Retinal pigment epithelial cell (primary cell): ENCODE measurements at regions not wholly inside any gene's neighbourhood (a gene's known extent, or its start where the extent isn't known, plus 50 kb on each side); places are given as distances from the start of the nearest gene placed in this dataset.

ENCODE experiments used
- DNase-seq: peaks from one replicate; pipeline ENCODE4 v3.0.0-alpha.2; 2010; ENCODE audit warnings: low read depth
- H3K4me3 ChIP-seq: 2 replicates; pipeline ENCODE4 v1.5.1; 2011; ENCODE audit warnings: mild to moderate bottlenecking, low read length, control low read depth, moderate library complexity
- TF ChIP-seq, protein P1 (sequence below): conservative IDR thresholded peaks from 2 replicates; pipeline ENCODE4 v1.5.1; 2011; ENCODE audit warnings: low read depth, low read length, control low read depth, inconsistent platforms

DNA sequence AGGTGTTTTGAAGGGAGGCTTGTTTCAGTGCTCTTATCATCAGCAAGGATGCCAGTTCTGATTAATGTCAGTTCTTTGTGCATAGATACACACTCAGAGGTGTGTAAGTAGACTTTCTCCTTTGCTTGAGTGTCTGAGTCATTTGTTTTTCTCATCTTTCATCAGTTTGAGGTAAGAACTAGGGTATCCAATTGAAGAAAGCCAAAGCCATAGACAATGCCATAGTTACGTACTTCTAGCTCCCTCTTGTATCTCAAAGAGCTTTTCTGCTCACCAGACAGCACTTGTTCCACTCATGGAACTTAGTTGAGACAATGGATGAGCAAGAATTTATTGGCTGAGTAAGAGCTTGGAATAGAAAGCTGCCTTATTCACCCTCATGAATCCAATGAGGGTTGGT, 520.1 kb downstream of the PIK3C3 start:
- H3K4me3 ChIP-seq = no peak overlapping the region

DNA sequence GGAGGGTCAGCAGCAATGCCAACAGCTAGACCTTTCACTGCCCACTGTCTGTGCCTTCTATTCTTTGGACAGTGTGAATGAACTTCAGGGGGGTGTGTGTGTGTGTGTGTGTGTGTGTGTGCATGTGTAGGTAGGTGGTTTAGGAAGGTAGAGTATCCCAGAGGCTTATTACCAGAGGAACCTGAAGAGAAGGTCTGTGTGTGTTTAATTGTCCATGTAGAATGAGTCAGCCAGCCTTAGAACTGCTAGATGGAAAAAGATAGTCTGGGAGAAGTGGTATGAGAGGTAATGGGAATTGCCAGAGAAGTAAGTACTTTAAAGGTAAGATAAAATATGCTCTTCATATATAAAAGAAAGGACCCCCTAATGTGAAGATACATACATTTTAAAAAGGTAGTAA, 522.2 kb downstream of the PIK3C3 start:
- no peak for DNase-seq
- TF ChIP-seq, protein P1, sequence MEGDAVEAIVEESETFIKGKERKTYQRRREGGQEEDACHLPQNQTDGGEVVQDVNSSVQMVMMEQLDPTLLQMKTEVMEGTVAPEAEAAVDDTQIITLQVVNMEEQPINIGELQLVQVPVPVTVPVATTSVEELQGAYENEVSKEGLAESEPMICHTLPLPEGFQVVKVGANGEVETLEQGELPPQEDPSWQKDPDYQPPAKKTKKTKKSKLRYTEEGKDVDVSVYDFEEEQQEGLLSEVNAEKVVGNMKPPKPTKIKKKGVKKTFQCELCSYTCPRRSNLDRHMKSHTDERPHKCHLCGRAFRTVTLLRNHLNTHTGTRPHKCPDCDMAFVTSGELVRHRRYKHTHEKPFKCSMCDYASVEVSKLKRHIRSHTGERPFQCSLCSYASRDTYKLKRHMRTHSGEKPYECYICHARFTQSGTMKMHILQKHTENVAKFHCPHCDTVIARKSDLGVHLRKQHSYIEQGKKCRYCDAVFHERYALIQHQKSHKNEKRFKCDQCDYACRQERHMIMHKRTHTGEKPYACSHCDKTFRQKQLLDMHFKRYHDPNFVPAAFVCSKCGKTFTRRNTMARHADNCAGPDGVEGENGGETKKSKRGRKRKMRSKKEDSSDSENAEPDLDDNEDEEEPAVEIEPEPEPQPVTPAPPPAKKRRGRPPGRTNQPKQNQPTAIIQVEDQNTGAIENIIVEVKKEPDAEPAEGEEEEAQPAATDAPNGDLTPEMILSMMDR = no peak
- no peak overlapping the region for H3K4me3 ChIP-seq

More for the DNA sequence above, 520.1 kb downstream of the PIK3C3 start:
- TF ChIP-seq, protein P1 = no peak
- no peak for DNase-seq

- TF ChIP-seq, protein P1 = no peak
- no peak overlapping the region for H3K4me3 ChIP-seq
- no peak for DNase-seq
Measured at GRCh38 chr18:42480441-42480840, 525.4 kb downstream of the PIK3C3 start.

DNA sequence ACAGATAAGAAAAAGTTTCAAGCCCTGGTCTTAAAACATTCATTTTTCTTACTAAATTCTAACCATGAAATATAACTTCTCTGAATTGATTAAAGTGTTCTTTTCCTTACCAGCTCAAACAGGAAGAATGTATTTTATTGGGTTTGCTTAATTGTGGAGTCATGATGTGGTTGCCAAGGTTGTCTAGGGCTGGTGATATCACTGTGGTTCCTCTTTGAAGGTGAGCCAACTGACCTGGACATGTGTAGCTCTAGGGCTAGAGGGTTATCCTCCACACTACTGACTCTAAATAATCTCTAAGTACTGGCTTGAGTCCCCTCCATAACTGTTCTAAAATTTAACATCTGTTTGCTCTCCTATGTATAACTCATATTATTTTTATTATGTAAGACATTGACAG, 529.6 kb downstream of the PIK3C3 start:
- no peak overlapping the region for H3K4me3 ChIP-seq
- no peak for DNase-seq
- TF ChIP-seq, protein P1 = no peak

GRCh38 chr18:42486271-42486670, 531.2 kb downstream of the PIK3C3 start:
- H3K4me3 ChIP-seq = no peak overlapping the region
- DNase-seq = no peak
- TF ChIP-seq, protein P1 = no peak

DNA sequence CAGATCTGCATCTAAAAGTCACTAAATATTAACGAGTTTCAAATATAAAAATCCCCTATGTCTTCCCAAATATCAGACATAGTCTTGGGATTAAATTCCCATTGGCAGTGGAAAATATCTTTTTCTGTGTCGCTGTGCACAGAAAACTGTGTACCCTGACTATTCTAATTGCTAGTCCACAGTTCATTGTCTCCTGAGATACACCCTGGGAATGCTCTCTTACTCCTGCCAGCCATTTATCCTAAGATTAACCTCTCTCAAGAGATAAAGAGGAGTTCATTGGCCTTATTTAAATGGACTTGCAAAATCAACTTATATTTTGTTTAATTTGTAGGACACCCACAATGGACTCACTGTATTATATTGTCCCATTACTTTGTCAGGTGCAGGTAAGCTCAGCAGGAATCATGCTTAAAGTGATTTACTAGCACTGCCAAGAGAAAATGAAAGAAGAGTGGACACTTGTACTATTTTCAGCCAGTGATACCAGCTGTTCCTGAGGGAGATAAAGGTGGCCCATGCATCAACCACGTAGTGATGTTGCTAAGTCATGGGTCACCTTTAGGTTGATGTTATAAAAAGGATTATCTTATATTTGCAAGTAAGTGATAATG, 553.8 kb downstream of the PIK3C3 start:
- TF ChIP-seq, protein P1 = no peak
- DNase-seq = no peak
- H3K4me3 ChIP-seq = no peak overlapping the region

DNA sequence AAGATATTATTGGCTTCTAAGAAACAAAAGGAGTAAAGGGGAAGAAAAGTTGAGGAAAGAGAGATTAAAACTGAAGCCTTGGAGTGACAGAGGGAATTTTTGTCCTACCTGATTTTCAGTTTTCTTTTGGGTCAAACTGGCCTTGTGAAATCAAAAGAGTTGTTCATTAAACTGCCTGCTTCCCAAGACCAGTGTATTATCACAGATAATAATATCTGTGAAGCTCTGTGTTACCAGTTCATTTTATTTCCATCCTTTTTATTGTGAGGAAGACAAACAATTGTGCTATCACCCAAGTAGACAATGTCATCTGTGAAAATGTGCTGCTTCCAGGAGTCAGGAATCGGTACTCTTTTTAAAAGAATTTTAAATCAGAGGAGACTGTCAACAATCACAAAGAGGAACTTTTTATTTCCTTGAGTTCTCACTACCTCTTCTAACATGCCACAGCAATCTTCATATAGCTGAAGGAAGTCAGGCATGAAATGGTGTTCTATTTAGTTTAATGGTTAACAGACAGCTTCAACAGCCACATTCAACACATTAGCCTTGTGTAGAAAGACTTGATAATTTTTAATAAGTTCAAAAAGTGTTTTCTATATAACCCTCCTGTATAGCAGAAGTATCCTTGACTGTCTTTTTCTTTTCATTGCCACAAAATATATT, 554.8 kb downstream of the PIK3C3 start:
- H3K4me3 ChIP-seq = no peak overlapping the region
- TF ChIP-seq, protein P1 = no peak
- DNase-seq = no peak
